K562 (cell line): ENCODE measurements at regions not wholly inside any gene's neighbourhood (a gene's known extent, or its start where the extent isn't known, plus 50 kb on each side); places are given as distances from the start of the nearest gene placed in this dataset.

Experiments used
- ATAC-seq: fragments of 200-7000 bp; cut with Tn5 transposase; 3 replicates; pipeline ENCODE4 v1.9.1; 2020; ENCODE audit warnings: moderate library complexity
- BruUV-seq: library from RNA; stranded (reverse); fragments of 400-500 nt; replicated peaks from 2 replicates; lab custom pipeline; 2021; lab: Mats Ljungman, UMichigan
- CTCF ChIA-PET: fragments of 300-600 bp; formaldehyde crosslinking; extraction: SDS; loops from one replicate; lab custom pipeline; 2021; ENCODE audit warnings: low intra/inter-chr PET ratio; lab: Yijun Ruan, JAX
- POLR2A ChIA-PET: fragments of 300-600, 350-650 bp; sonication (Branson Sonifier 250); formaldehyde crosslinking; extraction: SDS; loops from one replicate; lab custom pipeline; 2021; ENCODE audit warnings: antibody characterized with exemption, inconsistent platforms; lab: Yijun Ruan, JAX
- DNase-seq, 4 experiments: peaks; one replicate each; pipeline versions ENCODE4 v3.0.0 to v3.0.0-alpha.2; 2011 to 2018; ENCODE audit warnings: low spot score in 3 of 4, mixed read lengths in 3 of 4; ENCODE audit errors: extremely low read depth in 1 of 4
- FAIRE-seq: peaks from 2 replicates; lab custom pipeline; 2011; peaks lifted over from hg19 to GRCh38; lab: Jason Lieb, UNC
- H2AFZ ChIP-seq: 2 replicates; pipeline ENCODE4 v1.6.0; 2011; ENCODE audit warnings: low read depth, low read length, control low read depth, inconsistent platforms
- H3K27ac ChIP-seq: fragments of 200-600 bp; 3 replicates; pipeline ENCODE4 v1.8.0; 2011; ENCODE audit warnings: low read depth, mild to moderate bottlenecking, control low read depth, inconsistent platforms, low read length, moderate library complexity, mixed read lengths; ENCODE audit errors: extremely low read depth
- H3K27me3 ChIP-seq, 2 experiments: fragments of 300-600 bp in 1 of 2; 2 replicates in 1 of 2; 3 replicates in 1 of 2; pipeline versions ENCODE4 v1.6.0 to v1.8.0; 2011; ENCODE audit warnings: inconsistent platforms in 2 of 2, low read length in 2 of 2, mild to moderate bottlenecking in 1 of 2, mixed read lengths in 1 of 2, moderate library complexity in 1 of 2; ENCODE audit not compliant: control insufficient read depth in 2 of 2, insufficient read depth in 2 of 2
- H3K36me3 ChIP-seq: fragments of 300-600 bp; 3 replicates; pipeline ENCODE4 v1.8.0; 2011; ENCODE audit warnings: mild to moderate bottlenecking, low read length, inconsistent platforms; ENCODE audit not compliant: control insufficient read depth, insufficient read depth
- H3K4me1 ChIP-seq, 2 experiments: fragments of 200-600 bp in 1 of 2; replicated peaks in 1 of 2; 2 replicates in 1 of 2; 3 replicates in 1 of 2; pipeline versions ENCODE4 v1.5.1 to v1.8.0; 2011; ENCODE audit warnings: inconsistent platforms in 2 of 2, low read length in 2 of 2, mild to moderate bottlenecking in 1 of 2, mixed read lengths in 1 of 2, moderate library complexity in 1 of 2; ENCODE audit not compliant: control insufficient read depth in 2 of 2, insufficient read depth in 2 of 2
- H3K4me2 ChIP-seq: 2 replicates; pipeline ENCODE4 v1.6.1; 2011; ENCODE audit warnings: low read length, control low read depth, inconsistent platforms, mixed read lengths; ENCODE audit not compliant: insufficient read depth
- H3K4me3 ChIP-seq: fragments of 200-600 bp; sonication (generic), shearing (Covaris generic); 2 replicates; pipeline ENCODE4 v1.5.1; 2016; ENCODE audit warnings: control low read depth, inconsistent platforms
- H3K79me2 ChIP-seq: fragments of 200-600 bp; 3 replicates; pipeline ENCODE4 v1.8.0; 2011; ENCODE audit warnings: low read length, inconsistent platforms; ENCODE audit not compliant: control insufficient read depth, insufficient read depth
- H3K9ac ChIP-seq, 2 experiments: 2 replicates each; pipeline versions ENCODE4 v1.6.0 to v1.6.1; 2011; ENCODE audit warnings: low read depth in 2 of 2, low read length in 2 of 2, control low read depth in 1 of 2, inconsistent platforms in 1 of 2, mild to moderate bottlenecking in 1 of 2, mixed read lengths in 1 of 2; ENCODE audit not compliant: insufficient read depth in 1 of 2
- H3K9me1 ChIP-seq: one replicate; pipeline ENCODE4 v1.6.0; 2011; ENCODE audit warnings: inconsistent platforms, mild to moderate bottlenecking, low read length, moderate library complexity; ENCODE audit not compliant: control insufficient read depth, insufficient read depth
- H3K9me3 ChIP-seq: replicated peaks from 2 replicates; pipeline ENCODE4 v1.5.1; 2011; ENCODE audit warnings: low read depth, low read length, inconsistent platforms; ENCODE audit not compliant: control insufficient read depth, insufficient read depth
- H4K20me1 ChIP-seq: replicated peaks from 2 replicates; pipeline ENCODE4 v1.6.1; 2011; ENCODE audit warnings: low read length, inconsistent platforms, mixed read lengths; ENCODE audit not compliant: control insufficient read depth, insufficient read depth
- CCNT2 ChIP-seq: IDR thresholded peaks from 2 replicates; pipeline ENCODE4 v1.6.1; 2011; ENCODE audit warnings: borderline replicate concordance, low read depth, mild to moderate bottlenecking, moderate library complexity, mixed read lengths, low read length; ENCODE audit not compliant: insufficient read length; ENCODE audit errors: extremely low read depth
- E2F5 ChIP-seq: sonication (generic); formaldehyde crosslinking; IDR thresholded peaks from 2 replicates; pipeline ENCODE4 v1.8.0; 2022; ENCODE audit warnings: mild to moderate bottlenecking, missing genetic modification reagents
- HINFP ChIP-seq: fragments of 450-650 bp; conservative IDR thresholded peaks from 2 replicates; pipeline ENCODE4 v1.6.1; 2016; ENCODE audit warnings: missing genetic modification characterization, low read depth, mild to moderate bottlenecking, control low read depth, missing compliant biosample characterization
- NUFIP1 ChIP-seq: fragments of 450-650 bp; IDR thresholded peaks from 2 replicates; pipeline ENCODE4 v1.6.1; 2018; ENCODE audit not compliant: partially characterized antibody
- PTTG1 ChIP-seq: fragments of 450-650 bp; IDR thresholded peaks from 2 replicates; pipeline ENCODE4 v1.6.1; 2016; ENCODE audit warnings: low read depth, mild to moderate bottlenecking, missing genetic modification characterization, missing compliant biosample characterization
- RBM22 ChIP-seq: fragments of 200-400 bp; formaldehyde crosslinking; IDR thresholded peaks from 2 replicates; pipeline ENCODE4 v1.6.1; 2018; ENCODE audit warnings: low read length, low read depth; ENCODE audit not compliant: poor library complexity, severe bottlenecking
- SMARCC2 ChIP-seq: fragments of 450-650 bp; IDR thresholded peaks from 2 replicates; pipeline ENCODE4 v1.6.1; 2017; ENCODE audit warnings: antibody characterized with exemption, moderate library complexity, mild to moderate bottlenecking, low read depth
- SP1 ChIP-seq: sonication (generic); formaldehyde crosslinking; IDR thresholded peaks from 2 replicates; pipeline ENCODE4 v1.8.1; 2022; ENCODE audit warnings: mild to moderate bottlenecking, missing genetic modification reagents
- SPI1 ChIP-seq: IDR thresholded peaks from 2 replicates; pipeline ENCODE4 v1.6.1; 2011; ENCODE audit warnings: low read depth, low read length, control low read depth, borderline replicate concordance
- TFAP4 ChIP-seq: sonication (generic); formaldehyde crosslinking; IDR thresholded peaks from 2 replicates; pipeline ENCODE4 v1.8.0; 2022; ENCODE audit warnings: missing genetic modification reagents, mild to moderate bottlenecking, moderate library complexity, borderline replicate concordance
- XRCC5 ChIP-seq: fragments of 200-400 bp; formaldehyde crosslinking; IDR thresholded peaks from 2 replicates; pipeline ENCODE4 v1.6.1; 2017; ENCODE audit warnings: low read depth, mild to moderate bottlenecking, low read length
- ZBTB8A ChIP-seq: fragments of 450-650 bp; IDR thresholded peaks from 2 replicates; pipeline ENCODE4 v1.6.1; 2018; ENCODE audit warnings: mild to moderate bottlenecking, moderate library complexity; ENCODE audit not compliant: partially characterized antibody
- ZKSCAN1 ChIP-seq: fragments of 150-350 bp; IDR thresholded peaks from 2 replicates; pipeline ENCODE4 v1.6.1; 2016; ENCODE audit warnings: low read depth, low read length
- ZNF121 ChIP-seq: sonication (generic); formaldehyde crosslinking; conservative IDR thresholded peaks from 2 replicates; pipeline ENCODE4 v1.8.0; 2022; ENCODE audit warnings: missing genetic modification reagents
- ZNF140 ChIP-seq: fragments of 250-450 bp; sonication (Bioruptor Pico); IDR thresholded peaks from 2 replicates; pipeline ENCODE4 v1.8.0; 2021; ENCODE audit warnings: moderate library complexity, mild to moderate bottlenecking, inconsistent platforms
- WGBS: fragments of 100-300 bp; shearing (Covaris generic); methylation state at CpG from one replicate; pipeline ENCODE4 v1.1.6; 2016; ENCODE audit warnings: low coverage, mixed read lengths; ENCODE audit not compliant: insufficient coverage; ENCODE audit errors: missing lambda C conversion rate; 5-methylcytosine and 5-hydroxymethylcytosine counted together
- in situ Hi-C: fragments of 300-500 bp; cut with MboI; formaldehyde crosslinking; loops from 4 replicates; pipeline ENCODE4 v1.15.0; 2018; ENCODE audit warnings: inconsistent platforms, mixed read lengths
- intact Hi-C: fragments of 100-400 bp; cut with micrococcal nuclease; formaldehyde crosslinking; loops from 2 replicates; pipeline ENCODE4 v1.14.2; 2022

- no peak for TF ChIP-seq HINFP (tag)
- TF ChIP-seq ZNF121, result no peak
- no peak for TF ChIP-seq RBM22
These were observed 180.9 kb upstream of the LCORL start (continued) for GRCh38 chr4:18202486-18202885.

- CTCF ChIA-PET, result no interaction called here
These were observed 180.3 kb upstream of the LCORL start for GRCh38 chr4:18201885-18202284.

More at GRCh38 chr4:18201885-18202284, 180.3 kb upstream of the LCORL start:
- H3K79me2 ChIP-seq, result no peaks in the 10 kb centered on the region
- no peak overlapping the region for H3K4me3 ChIP-seq
- no peaks in the 10 kb centered on the region for H3K9me1 ChIP-seq
- intact Hi-C loops, result no loop called here
- no TSS peak for BruUV-seq
- TF ChIP-seq CCNT2, result no peak
- TF ChIP-seq PTTG1 (tag), result no peak
- TF ChIP-seq ZKSCAN1, result no peak
- no peak for TF ChIP-seq ZNF140 (CRISPR knock-in tag)
- TF ChIP-seq SPI1, result no peak
- TF ChIP-seq XRCC5, result no peak
- TF ChIP-seq TFAP4 (CRISPR knock-in tag), result no peak
- no peak for TF ChIP-seq SP1 (CRISPR knock-in tag)
- TF ChIP-seq NUFIP1, result no peak
- TF ChIP-seq SMARCC2, result no peak
- TF ChIP-seq E2F5 (CRISPR knock-in tag), result no peak
- no peak for TF ChIP-seq ZBTB8A
- H3K36me3 ChIP-seq, result no peaks in the 10 kb centered on the region
- no peaks in the 10 kb centered on the region for H3K4me1 ChIP-seq
- FAIRE-seq, result no peak
- ATAC-seq, result no peak
- H4K20me1 ChIP-seq, result no peaks in the 10 kb centered on the region
- H3K9ac ChIP-seq, result no peak overlapping the region
- no peak overlapping the region for H3K27ac ChIP-seq
- DNase-seq, result no peak
- no peaks in the 10 kb centered on the region for H3K9me3 ChIP-seq
- H2AFZ ChIP-seq, result no peak overlapping the region
- 3% methylated on average over 3 of the region's 3 CpGs for WGBS
- in situ Hi-C loops, result no loop called here
- POLR2A ChIA-PET, result no interaction called here
- H3K27me3 ChIP-seq, result no peaks in the 10 kb centered on the region
- H3K4me2 ChIP-seq, result no peak overlapping the region
